NCI-H2171 (cell line): ENCODE measurements at regions not wholly inside any gene's neighbourhood (a gene's known extent, or its start where the extent isn't known, plus 50 kb on each side); places are given as distances from the start of the nearest gene placed in this dataset.
A peak's percentile ranks its signal among the peaks of the same experiment; 100 is the strongest.
"Not testable (repeated sequence)": the region's sequence is repeated elsewhere in the genome, so short reads cannot be mapped to it uniquely, and the experiment has no call there.

Experiments used
- DNase-seq: peaks from one replicate; lab custom pipeline; 2025; lab: John Stamatoyannopoulos, UW

GRCh38 chr1:105138458-105138893 is 1388.8 kb downstream of the AMY1C start:
- DNase-seq = peak; percentile 78

GRCh38 chr1:105172788-105173187 is 1423.1 kb downstream of the AMY1C start:
- DNase-seq = peak; percentile 15

DNA sequence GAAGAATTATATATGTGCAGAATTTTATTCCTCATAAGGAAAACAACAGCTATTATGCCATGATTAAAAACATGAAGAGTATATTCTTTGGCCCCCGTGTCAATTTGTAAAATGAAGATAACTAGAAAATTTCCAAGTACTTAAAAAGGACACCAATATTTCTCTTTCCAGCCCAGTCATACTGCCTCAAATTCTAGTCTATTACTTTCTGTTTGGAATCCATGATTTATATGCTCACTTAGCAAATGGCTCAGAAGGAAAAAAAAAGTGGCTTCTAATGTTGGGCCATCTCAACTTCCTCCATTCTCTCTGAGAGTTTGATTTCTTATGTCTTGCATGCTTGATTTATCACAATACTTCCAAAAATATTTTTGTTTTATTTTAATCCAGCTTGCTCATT is 1431.1 kb downstream of the AMY1C start:
- DNase-seq = no peak

GRCh38 chr1:105204836-105205371 is 1455.2 kb downstream of the AMY1C start:
- DNase-seq = no peak

- DNase-seq = no peak
Measured at GRCh38 chr1:105208581-105208980, 1458.9 kb downstream of the AMY1C start.

DNA sequence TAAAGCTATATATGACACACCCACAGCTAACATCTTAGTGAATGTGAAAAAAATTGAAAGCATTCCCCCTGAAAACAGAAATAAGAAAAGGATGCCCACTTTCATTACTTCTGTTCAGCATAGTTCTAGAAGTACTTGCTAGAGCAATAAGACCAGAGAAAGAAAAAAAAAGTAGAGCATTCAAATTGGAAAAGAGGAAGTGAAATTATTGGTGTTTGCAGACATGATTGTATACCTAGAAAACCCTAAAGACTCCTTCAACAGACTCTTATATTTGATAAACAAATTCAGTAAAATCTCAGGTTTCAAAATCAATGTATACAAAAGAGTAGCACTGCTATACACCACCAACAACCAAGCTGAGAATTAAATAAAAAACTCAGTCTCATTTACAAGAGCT is 1461.0 kb downstream of the AMY1C start:
- DNase-seq = no peak

DNA sequence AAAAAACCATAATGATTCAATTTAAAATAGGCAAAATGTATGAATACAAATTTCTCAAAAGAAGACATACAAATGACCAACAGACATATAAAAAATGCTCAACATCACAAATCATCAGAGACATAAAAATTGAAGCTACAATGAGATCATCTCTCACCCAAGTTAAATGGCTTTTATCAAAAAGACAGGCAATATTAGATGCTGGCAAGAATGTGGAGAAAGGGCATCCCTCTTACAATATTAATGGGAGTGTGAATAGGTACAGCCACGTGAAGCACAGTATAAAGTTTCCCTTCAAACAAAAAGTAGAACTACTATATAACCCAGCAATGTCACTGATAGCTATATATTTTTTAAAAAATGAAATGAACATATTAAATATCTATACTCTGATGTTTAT is 1481.7 kb downstream of the AMY1C start:
- DNase-seq = no peak

GRCh38 chr1:105243411-105243810 is 1493.7 kb downstream of the AMY1C start:
- DNase-seq = no peak

GRCh38 chr1:105243969-105244368 is 1494.3 kb downstream of the AMY1C start:
- no peak for DNase-seq

GRCh38 chr1:105254906-105255305 is 1505.2 kb downstream of the AMY1C start:
- DNase-seq = no peak

DNA sequence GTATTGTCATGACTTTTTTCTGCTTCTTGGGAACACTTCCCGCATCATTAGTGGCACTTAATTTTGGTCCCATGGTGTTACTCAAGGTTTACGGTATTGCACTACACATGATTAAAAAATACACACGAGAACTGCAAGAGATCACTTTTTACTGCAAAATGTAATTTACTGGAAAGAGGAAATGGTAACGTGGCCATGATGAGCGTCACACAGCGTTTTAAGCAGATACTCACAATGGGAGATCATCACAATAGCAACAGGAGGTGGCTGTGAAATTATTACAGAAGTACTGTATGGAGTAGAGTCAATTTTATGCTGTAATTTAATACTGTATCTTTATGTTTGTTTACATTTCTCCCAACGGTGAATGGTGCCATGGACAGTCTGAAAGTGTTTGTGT is 1510.3 kb downstream of the AMY1C start:
- DNase-seq = no peak

GRCh38 chr1:105270966-105271365 is 1521.3 kb downstream of the AMY1C start:
- no peak for DNase-seq

DNA sequence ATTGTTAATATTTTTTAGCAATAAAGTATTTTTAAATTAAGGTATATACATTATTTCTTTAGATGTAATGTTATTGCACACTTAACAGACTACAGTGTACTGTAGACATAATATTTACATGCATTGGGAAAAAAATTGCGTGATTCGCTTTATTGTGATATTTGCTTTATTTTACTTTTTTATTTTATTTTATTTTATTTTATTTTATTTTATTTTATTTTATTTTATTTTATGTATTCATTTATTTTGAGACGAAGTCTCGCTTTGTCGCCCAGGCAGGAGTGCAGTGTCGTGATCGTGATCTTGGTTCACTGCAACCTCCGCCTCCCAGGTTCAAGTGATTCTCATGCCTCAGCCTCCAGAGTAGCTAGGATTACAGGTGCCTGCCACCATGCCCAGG is 1522.7 kb downstream of the AMY1C start:
- DNase-seq = not testable (repeated sequence)

GRCh38 chr1:105294838-105295237 is 1545.1 kb downstream of the AMY1C start:
- no peak for DNase-seq

DNA sequence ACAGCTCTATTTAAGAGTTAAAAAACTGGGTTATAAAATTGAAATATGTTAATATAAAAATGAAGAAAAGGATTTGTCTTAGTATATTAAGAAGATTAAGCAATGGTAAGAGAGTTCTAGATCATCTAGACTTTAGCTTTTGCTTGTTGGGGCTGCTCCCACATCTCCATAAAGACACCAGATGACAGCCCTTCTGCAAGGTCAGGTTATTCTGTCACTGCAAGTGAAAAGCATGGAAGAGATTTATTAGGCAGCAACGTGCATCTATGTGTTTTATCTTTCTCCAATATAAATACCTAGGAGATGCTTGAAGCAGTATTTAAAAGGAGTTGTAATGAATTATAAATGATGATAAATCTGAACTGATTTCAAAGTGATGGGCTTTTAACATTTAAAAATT is 1560.4 kb downstream of the AMY1C start:
- DNase-seq = no peak

DNA sequence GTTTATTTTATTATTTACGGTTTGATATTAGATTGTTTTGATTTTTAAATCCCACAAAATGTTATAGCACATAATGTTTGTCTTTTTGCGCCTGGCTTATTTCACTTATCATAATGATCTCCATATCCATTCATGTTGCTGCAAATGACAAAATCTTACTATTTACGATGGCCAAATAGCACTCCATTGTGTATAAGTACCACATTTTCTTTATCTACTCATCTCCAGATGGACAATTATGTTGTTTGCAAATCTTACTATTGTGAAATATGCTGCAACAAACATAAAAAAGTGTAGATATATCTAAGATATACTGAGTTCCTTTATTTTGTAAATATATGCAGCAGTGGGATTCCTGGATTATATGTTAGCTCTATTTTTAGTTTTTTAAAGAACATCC is 1568.3 kb downstream of the AMY1C start:
- no peak for DNase-seq

GRCh38 chr1:105326886-105327285 is 1577.2 kb downstream of the AMY1C start:
- DNase-seq = no peak

- DNase-seq = peak; percentile 72
Measured at GRCh38 chr1:105337420-105337819, 1587.7 kb downstream of the AMY1C start.

GRCh38 chr1:105343317-105343716 is 1593.6 kb downstream of the AMY1C start:
- DNase-seq = no peak

DNA sequence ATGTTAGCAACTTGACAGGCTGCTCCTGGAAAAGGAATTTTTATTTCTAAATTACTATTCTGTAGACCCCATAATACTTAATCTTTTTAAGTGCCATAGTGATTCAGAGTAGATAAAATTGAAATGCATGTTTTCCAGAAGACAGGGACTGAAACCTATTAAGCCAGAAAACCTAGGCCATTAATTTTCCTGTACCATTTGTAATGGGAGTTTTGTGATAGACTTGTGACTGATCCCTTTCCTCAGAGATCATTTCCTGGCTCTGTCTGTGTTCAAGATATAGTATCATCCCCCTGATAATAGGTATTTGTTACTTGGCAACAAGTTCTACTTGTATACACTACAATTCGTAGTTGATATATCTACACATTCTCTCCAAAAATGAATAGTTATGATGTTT is 1609.8 kb downstream of the AMY1C start:
- DNase-seq = no peak

DNA sequence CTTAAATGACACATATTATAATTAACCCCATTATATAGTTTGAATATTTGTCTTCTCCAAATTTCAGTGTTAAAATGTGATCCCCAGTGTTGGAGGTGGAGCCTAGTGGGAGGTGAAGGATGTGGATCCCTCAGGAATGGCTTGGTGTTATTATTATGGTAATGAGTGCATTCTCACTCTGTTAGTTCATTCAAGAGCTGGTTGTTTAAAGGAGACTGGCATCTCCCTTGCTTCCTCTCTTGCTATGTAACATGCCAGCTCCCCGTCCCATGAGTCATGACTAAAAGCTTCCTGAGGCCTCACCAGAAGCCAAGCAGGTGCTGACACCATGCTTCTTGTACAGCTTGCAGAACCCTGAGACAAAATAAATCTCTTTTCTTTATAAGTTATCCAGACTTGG is 1612.7 kb downstream of the AMY1C start:
- no peak for DNase-seq

DNA sequence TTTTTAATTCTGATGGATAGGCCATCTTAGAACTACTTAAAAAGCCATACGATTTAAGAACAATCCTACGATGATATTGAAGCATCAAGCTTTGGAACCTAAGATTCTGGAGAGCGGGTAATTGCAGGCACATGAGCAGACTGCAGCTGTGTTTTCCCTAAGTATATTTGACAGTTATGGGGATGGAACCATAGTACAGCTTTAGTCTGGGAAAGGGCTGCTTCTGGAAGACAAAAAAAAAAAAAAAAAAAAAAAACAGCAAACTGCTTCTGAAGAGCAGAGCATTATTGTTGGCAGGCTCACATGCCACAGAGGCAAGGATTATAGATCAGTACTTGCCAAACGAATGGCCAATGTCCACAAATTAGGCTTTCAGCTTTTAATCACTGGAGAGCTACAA is 1618.7 kb downstream of the AMY1C start:
- no peak for DNase-seq

- DNase-seq = peak; percentile 42
Measured at GRCh38 chr1:105373681-105374080, 1624.0 kb downstream of the AMY1C start.

DNA sequence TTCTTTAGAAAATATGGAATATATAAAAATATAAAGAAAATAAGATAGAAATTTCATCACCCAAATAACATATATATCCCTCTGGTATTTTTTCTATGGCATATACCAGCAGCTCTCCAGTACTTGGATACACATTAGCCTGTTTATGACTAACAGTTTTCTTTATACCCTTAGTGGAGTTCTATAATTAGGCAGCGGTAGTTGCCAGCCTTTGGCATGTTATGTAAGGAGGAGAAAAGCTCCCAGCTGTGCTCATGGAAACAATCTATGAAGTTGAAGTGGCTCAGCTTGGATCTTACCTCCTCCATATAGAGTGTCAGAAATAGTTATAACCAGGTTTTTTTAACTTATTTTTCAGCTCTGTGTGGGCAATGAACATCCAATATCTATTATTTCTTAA is 1636.8 kb downstream of the AMY1C start:
- no peak for DNase-seq

DNA sequence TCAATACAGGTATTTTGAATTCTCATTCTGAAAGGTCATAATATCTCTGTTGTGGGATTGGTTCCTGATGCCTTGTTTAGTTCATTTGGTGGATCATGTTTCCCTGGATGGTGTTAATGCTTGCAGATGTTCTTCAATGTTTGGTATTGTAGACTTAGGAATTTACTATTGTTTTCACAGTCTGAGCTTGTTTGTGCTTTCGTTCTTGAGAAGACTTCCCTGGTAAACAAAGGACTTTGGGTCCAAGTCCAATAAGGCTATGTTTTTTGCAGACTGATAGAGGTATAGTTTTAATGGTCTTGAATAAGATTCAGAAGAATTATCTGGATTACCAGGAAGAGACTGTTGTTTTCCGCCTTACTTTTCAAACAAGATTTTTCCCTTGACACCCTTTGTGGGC is 1646.3 kb downstream of the AMY1C start:
- DNase-seq = no peak
